GM12873 (cell line): ENCODE measurements at regions not wholly inside any gene's neighbourhood (a gene's known extent, or its start where the extent isn't known, plus 50 kb on each side); places are given as distances from the start of the nearest gene placed in this dataset.

ENCODE experiments used
- TF ChIP-seq, protein P1 (sequence below): IDR thresholded peaks from 2 replicates; pipeline ENCODE4 v1.5.1; 2012; ENCODE audit warnings: low read depth, mild to moderate bottlenecking, moderate library complexity, low read length, control low read depth; ENCODE audit not compliant: insufficient read depth; ENCODE audit errors: missing control alignments

GRCh38 chr1:55428944-55429931 is 214.1 kb upstream of the USP24 start:
- TF ChIP-seq, protein P1, sequence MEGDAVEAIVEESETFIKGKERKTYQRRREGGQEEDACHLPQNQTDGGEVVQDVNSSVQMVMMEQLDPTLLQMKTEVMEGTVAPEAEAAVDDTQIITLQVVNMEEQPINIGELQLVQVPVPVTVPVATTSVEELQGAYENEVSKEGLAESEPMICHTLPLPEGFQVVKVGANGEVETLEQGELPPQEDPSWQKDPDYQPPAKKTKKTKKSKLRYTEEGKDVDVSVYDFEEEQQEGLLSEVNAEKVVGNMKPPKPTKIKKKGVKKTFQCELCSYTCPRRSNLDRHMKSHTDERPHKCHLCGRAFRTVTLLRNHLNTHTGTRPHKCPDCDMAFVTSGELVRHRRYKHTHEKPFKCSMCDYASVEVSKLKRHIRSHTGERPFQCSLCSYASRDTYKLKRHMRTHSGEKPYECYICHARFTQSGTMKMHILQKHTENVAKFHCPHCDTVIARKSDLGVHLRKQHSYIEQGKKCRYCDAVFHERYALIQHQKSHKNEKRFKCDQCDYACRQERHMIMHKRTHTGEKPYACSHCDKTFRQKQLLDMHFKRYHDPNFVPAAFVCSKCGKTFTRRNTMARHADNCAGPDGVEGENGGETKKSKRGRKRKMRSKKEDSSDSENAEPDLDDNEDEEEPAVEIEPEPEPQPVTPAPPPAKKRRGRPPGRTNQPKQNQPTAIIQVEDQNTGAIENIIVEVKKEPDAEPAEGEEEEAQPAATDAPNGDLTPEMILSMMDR, result no peak

GRCh38 chr1:55428231-55428630 is 213.1 kb upstream of the USP24 start:
- TF ChIP-seq, protein P1, result no peak

DNA sequence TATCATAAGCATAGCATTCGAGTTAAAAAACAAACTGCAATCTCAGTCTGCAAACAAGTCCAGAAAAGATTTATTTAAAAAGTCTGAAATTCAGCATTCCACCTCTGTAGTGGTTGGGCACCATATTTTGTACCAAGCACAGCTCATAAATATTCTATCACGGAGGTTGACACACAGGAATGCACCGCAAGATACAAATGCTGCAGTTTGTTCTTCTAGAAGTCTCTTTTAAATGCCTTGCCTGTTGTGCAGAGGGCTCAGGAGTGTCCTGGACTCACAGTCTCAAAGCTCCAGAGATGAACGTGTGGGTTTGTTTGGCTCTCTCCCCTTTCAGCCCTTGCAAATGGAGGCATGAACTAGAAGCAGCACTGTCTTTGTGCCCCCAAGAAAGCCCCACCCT is 212.4 kb upstream of the USP24 start:
- TF ChIP-seq, protein P1, result no peak

GRCh38 chr1:55426619-55427018 is 211.5 kb upstream of the USP24 start:
- TF ChIP-seq, protein P1, result no peak

DNA sequence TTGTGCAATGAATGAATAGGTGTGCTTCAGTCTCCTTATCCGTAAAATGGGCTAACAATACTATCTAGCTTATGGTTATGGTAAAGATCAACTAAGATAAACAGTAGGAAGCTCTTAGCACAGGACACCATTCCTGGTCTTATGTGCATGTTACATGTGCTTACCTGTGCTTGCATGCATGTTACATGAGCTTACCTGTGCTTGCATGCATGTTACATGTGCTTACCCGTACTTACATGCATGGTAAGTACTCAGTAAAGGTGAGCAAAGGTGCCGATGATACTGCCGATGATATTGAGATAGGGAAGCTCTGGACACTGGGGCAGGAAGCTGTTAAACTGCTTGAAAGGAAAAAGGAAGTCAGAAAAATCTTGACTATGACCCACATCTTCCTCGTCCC is 211.0 kb upstream of the USP24 start:
- TF ChIP-seq, protein P1, result no peak

GRCh38 chr1:55425310-55425930 is 210.3 kb upstream of the USP24 start:
- TF ChIP-seq, protein P1, result no peak

DNA sequence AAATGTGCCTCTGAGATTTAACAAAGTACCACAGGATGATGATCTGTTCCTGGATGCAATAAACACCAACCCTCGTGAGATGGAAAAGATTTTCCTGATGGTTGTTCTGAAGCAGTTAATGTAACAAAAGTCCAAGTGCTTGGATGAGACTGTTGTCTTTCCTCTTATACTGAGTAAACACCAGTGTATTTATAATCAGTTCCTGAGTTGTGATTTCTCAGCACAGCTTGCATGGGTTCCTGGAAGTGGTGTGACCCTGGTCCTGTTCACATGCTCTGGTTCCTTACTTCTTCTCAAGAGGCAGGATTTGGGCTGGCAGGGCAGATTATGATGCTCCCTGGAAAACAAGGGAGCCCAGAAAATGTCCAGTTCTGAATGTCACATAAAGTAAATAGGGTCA is 208.2 kb upstream of the USP24 start:
- TF ChIP-seq, protein P1, result no peak
